IMR-90 (cell line): ENCODE measurements at regions not wholly inside any gene's neighbourhood (a gene's known extent, or its start where the extent isn't known, plus 50 kb on each side); places are given as distances from the start of the nearest gene placed in this dataset.
A peak's percentile ranks its signal among the peaks of the same experiment; 100 is the strongest.

ENCODE experiments used
- ATAC-seq: fragments of 200-7000 bp; cut with Tn5 transposase; 2 replicates; pipeline ENCODE4 v1.9.1; 2020; ENCODE audit warnings: low read depth, mild to moderate bottlenecking, moderate library complexity
- BruUV-seq: library from RNA; stranded (reverse); fragments of 400-500 nt; replicated peaks from 2 replicates; lab custom pipeline; 2021; lab: Mats Ljungman, UMichigan
- CTCF ChIA-PET: fragments of 300-600 bp; formaldehyde crosslinking; extraction: SDS; loops from one replicate; lab custom pipeline; 2021; ENCODE audit warnings: antibody characterized with exemption; lab: Yijun Ruan, JAX
- POLR2A ChIA-PET: fragments of 300-600 bp; sonication (Branson Sonifier 250); formaldehyde crosslinking; loops from one replicate; lab custom pipeline; 2022; ENCODE audit warnings: antibody characterized with exemption; ENCODE audit not compliant: unreplicated experiment; lab: Charles Lee
- DNase-seq: peaks from one replicate; pipeline ENCODE4 v3.0.0; 2013
- H2AFZ ChIP-seq: replicated peaks from 2 replicates; pipeline ENCODE3; 2013; ENCODE audit warnings: low read length, mild to moderate bottlenecking; ENCODE audit not compliant: poor library complexity
- H2AK5ac ChIP-seq: 2 replicates; pipeline ENCODE4 v1.6.1; 2013; ENCODE audit warnings: low read depth, low read length, inconsistent platforms
- H2AK9ac ChIP-seq: replicated peaks from 2 replicates; pipeline ENCODE3; 2013; ENCODE audit warnings: mild to moderate bottlenecking, low read depth, low read length, moderate library complexity; ENCODE audit not compliant: poor library complexity
- H2BK120ac ChIP-seq: 2 replicates; pipeline ENCODE4 v1.6.1; 2013; ENCODE audit warnings: low read depth, low read length, inconsistent platforms
- H2BK15ac ChIP-seq: 3 replicates; pipeline ENCODE4 v1.6.1; 2013; ENCODE audit warnings: low read depth, low read length, inconsistent platforms
- H2BK20ac ChIP-seq: 2 replicates; pipeline ENCODE4 v1.6.1; 2013; ENCODE audit warnings: low read depth, mild to moderate bottlenecking, inconsistent platforms, low read length, moderate library complexity
- H2BK5ac ChIP-seq: 2 replicates; pipeline ENCODE4 v1.6.1; 2013; ENCODE audit warnings: mild to moderate bottlenecking, low read depth, low read length, inconsistent platforms; ENCODE audit not compliant: poor library complexity, severe bottlenecking
- H3K14ac ChIP-seq: replicated peaks from 2 replicates; pipeline ENCODE4 v1.6.1; 2013; ENCODE audit warnings: low read depth, low read length, inconsistent platforms
- H3K18ac ChIP-seq: 2 replicates; pipeline ENCODE4 v1.6.1; 2013; ENCODE audit warnings: low read depth, low read length, control low read depth
- H3K23ac ChIP-seq: 2 replicates; pipeline ENCODE4 v1.6.1; 2013; ENCODE audit warnings: low read depth, low read length, inconsistent platforms
- H3K27ac ChIP-seq: 2 replicates; pipeline ENCODE4 v1.5.1; 2013; ENCODE audit warnings: mild to moderate bottlenecking, control low read depth, low read length; ENCODE audit not compliant: insufficient read depth
- H3K27me3 ChIP-seq: 2 replicates; pipeline ENCODE4 v1.6.1; 2013; ENCODE audit warnings: low read length; ENCODE audit not compliant: control insufficient read depth, insufficient read depth
- H3K36me3 ChIP-seq: 2 replicates; pipeline ENCODE4 v1.6.1; 2013; ENCODE audit warnings: low read length, mixed read lengths; ENCODE audit not compliant: control insufficient read depth, insufficient read depth
- H3K4ac ChIP-seq: 2 replicates; pipeline ENCODE4 v1.6.1; 2013; ENCODE audit warnings: low read depth, low read length, inconsistent platforms
- H3K4me1 ChIP-seq: 2 replicates; pipeline ENCODE4 v1.6.1; 2013; ENCODE audit warnings: low read length, mixed read lengths; ENCODE audit not compliant: control insufficient read depth, insufficient read depth
- H3K4me2 ChIP-seq: 2 replicates; pipeline ENCODE4 v1.6.1; 2013; ENCODE audit warnings: low read depth, mild to moderate bottlenecking, control low read depth, low read length, moderate library complexity
- H3K4me3 ChIP-seq: 2 replicates; pipeline ENCODE4 v1.5.1; 2013; ENCODE audit warnings: low read depth, mild to moderate bottlenecking, control low read depth, low read length, moderate library complexity; ENCODE audit not compliant: insufficient read depth
- H3K56ac ChIP-seq: 2 replicates; pipeline ENCODE4 v1.6.1; 2013; ENCODE audit warnings: low read length, inconsistent platforms; ENCODE audit not compliant: insufficient read depth; ENCODE audit errors: extremely low read depth
- H3K79me1 ChIP-seq, 2 experiments: 2 replicates each; pipeline ENCODE4 v1.6.1; 2013; ENCODE audit warnings: low read length in 2 of 2, inconsistent platforms in 1 of 2, low read depth in 1 of 2
- H3K9ac ChIP-seq: 2 replicates; pipeline ENCODE4 v1.6.1; 2013; ENCODE audit warnings: low read depth, low read length, control low read depth
- H3K9me1 ChIP-seq: 2 replicates; pipeline ENCODE4 v1.6.1; 2013; ENCODE audit warnings: low read length, inconsistent platforms; ENCODE audit not compliant: insufficient read depth
- H3K9me3 ChIP-seq: 2 replicates; pipeline ENCODE4 v1.6.1; 2013; ENCODE audit warnings: low read length; ENCODE audit not compliant: control insufficient read depth, insufficient read depth
- H4K20me1 ChIP-seq: 2 replicates; pipeline ENCODE4 v1.6.1; 2013; ENCODE audit warnings: low read length, inconsistent platforms; ENCODE audit not compliant: insufficient read depth
- H4K5ac ChIP-seq: 2 replicates; pipeline ENCODE4 v1.6.1; 2013; ENCODE audit warnings: mild to moderate bottlenecking, low read depth, low read length, control low read depth
- H4K8ac ChIP-seq, 2 experiments: 2 replicates each; pipeline ENCODE4 v1.6.1; 2013; ENCODE audit warnings: low read depth in 2 of 2, low read length in 2 of 2, control low read depth in 1 of 2, inconsistent platforms in 1 of 2
- H4K91ac ChIP-seq: 2 replicates; pipeline ENCODE4 v1.6.1; 2013; ENCODE audit warnings: low read depth, low read length, inconsistent platforms; ENCODE audit not compliant: insufficient read depth
- CHD1 ChIP-seq: IDR thresholded peaks from 2 replicates; pipeline ENCODE4 v1.6.1; 2012; ENCODE audit warnings: low read depth, low read length, improper control_type of control experiment
- FOS ChIP-seq: fragments of 150-350 bp; IDR thresholded peaks from 2 replicates; pipeline ENCODE4 v1.6.1; 2016; ENCODE audit warnings: low read depth, low read length
- MAFK ChIP-seq: IDR thresholded peaks from 2 replicates; pipeline ENCODE4 v1.6.1; 2012; ENCODE audit warnings: low read depth, low read length, improper control_type of control experiment
- RAD21 ChIP-seq: IDR thresholded peaks from 2 replicates; pipeline ENCODE4 v1.6.1; 2012; ENCODE audit warnings: low read length, improper control_type of control experiment
- RCOR1 ChIP-seq: IDR thresholded peaks from 2 replicates; pipeline ENCODE4 v1.6.1; 2012; ENCODE audit warnings: mild to moderate bottlenecking, low read length, improper control_type of control experiment; ENCODE audit not compliant: insufficient replicate concordance
- SMC3 ChIP-seq: fragments of 150-350 bp; IDR thresholded peaks from 2 replicates; pipeline ENCODE4 v1.6.1; 2016; ENCODE audit warnings: low read depth, mild to moderate bottlenecking, antibody characterized with exemption, low read length, moderate library complexity
- WGBS, 2 experiments: methylation state at CpG; one replicate each; pipeline versions ENCODE4 v1.1.5 to v1.1.7; 2013; ENCODE audit warnings: missing lambda C conversion rate in 2 of 2; ENCODE audit not compliant: insufficient read length in 1 of 2; ENCODE audit errors: extremely low coverage in 2 of 2; 5-methylcytosine and 5-hydroxymethylcytosine counted together
- dilution Hi-C: fragments of 300-500 bp; cut with HindIII; formaldehyde crosslinking; loops from one replicate; pipeline ENCODE4 v1.14.3; 2018; ENCODE audit warnings: low sequenced_read_pairs; ENCODE audit not compliant: unreplicated experiment
- in situ Hi-C: fragments of 300-500 bp; cut with MboI; formaldehyde crosslinking; loops from 3 replicates; pipeline ENCODE4 v1.14.3; 2019; ENCODE audit warnings: low sequenced_read_pairs, inconsistent platforms, mixed read lengths
- intact Hi-C: fragments of 100-400 bp; cut with micrococcal nuclease; formaldehyde crosslinking; loops from 2 replicates; pipeline ENCODE4 v1.10.0; 2022

DNA sequence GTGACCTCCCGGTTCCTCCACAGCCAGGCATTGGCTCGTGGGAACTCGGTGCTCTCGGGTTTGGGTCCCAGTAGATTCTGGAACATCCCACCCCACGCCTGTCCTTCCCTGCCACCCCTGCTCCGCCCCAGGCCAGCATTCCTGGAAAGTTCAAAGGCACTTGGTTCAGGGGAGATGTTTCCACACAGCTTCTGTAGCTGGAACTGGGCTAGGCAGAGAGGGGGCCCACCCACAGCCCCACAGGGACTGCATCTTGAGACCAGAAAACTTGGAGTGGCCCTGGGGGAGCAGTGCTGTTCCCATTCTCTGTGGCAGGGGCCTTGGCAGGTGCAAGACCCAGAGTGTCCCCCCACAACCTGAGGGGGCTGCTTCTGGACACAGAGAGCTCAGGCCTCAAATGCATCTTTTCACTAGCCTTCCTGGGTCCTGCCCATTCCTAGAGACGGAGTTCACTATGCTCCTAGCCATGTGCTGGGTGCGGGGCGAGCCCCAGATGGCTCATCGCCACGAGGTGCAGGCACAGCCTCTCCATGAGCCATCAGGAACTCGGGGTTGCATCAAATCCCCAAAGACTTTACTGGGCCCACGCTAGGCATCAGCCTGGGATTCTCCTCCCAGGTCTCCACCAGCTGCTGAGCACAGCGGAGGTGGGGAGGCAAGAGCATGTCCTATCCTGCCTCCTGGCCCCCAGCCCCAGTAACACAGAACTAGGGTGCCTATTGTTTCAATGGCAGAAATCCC is 68.7 kb downstream of the ZFP36L2 start (continued):
- TF ChIP-seq RCOR1 (no peak), FOS (no peak)

DNA sequence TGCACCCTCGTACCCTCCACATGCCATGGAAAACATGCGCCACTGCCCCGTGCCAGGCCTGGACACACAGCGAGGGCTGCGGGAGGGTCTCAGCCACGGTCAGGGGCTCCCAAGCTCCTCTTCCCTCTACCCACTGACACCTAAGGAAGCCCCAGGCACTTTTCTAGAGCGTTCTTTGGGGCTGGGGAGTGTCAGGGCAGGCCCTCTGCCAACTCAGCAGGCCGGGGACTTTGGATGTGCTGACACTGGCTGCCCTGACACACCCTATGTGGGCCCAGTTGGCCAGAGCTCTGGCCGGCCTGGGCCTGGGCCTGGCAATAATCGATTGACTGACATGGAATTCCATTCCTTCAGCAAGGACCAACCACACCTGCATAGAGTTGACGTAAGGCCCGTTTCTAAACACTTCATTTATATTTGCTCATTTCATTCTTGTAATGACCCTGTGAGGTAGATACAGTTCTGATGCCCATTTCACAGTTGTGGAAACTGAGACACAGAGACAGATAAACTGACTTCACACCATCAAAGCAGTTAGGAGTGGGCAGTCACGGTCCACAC is 70.5 kb downstream of the ZFP36L2 start:
- H3K18ac ChIP-seq = no peak overlapping the region
- no peak overlapping the region for H3K4ac ChIP-seq
- H3K36me3 ChIP-seq = no peaks in the 10 kb centered on the region
- no peak for TF ChIP-seq RAD21
- TF ChIP-seq CHD1 = no peak
- no peak for TF ChIP-seq MAFK
- TF ChIP-seq RCOR1 = no peak
- TF ChIP-seq SMC3 = no peak
- H4K20me1 ChIP-seq = no peaks in the 10 kb centered on the region
- no peak overlapping the region for H3K27ac ChIP-seq
- H3K4me3 ChIP-seq = no peak overlapping the region
- in situ Hi-C loops = no loop called here
- H2AFZ ChIP-seq = no peak overlapping the region
- H3K56ac ChIP-seq = no peak overlapping the region
- no peaks in the 10 kb centered on the region for H3K79me1 ChIP-seq
- peak overlapping the region; percentile 1 for H2AK9ac ChIP-seq
- ChIA-PET CTCF (no interaction called here), POLR2A (no interaction called here)
- H3K9me3 ChIP-seq = no peaks in the 10 kb centered on the region
- no peak for DNase-seq
- peaks cover 18% of the 10 kb centered on the region for H3K4me1 ChIP-seq
- H2BK120ac ChIP-seq = no peak overlapping the region
- H4K5ac ChIP-seq = no peak overlapping the region
- intact Hi-C loops = no loop called here
- no peak overlapping the region for H4K8ac ChIP-seq
- peaks cover 12% of the 10 kb centered on the region; the same call in 1 of the 2 replicates for H3K9me1 ChIP-seq
- dilution Hi-C loops = no loop called here
- WGBS, 2 experiments = 65% methylated on average over 2 of the region's 13 CpGs; no CpG with 5 or more reads in 1 of the 2 experiments
- no peak for ATAC-seq
- no peak overlapping the region for H2BK5ac ChIP-seq
- no peak overlapping the region for H4K91ac ChIP-seq
- H2AK5ac ChIP-seq = no peak overlapping the region
- H3K4me2 ChIP-seq = no peak overlapping the region
- H3K14ac ChIP-seq = no peak overlapping the region
- H2BK15ac ChIP-seq = no peak overlapping the region
- no peak overlapping the region for H3K9ac ChIP-seq
- no peaks in the 10 kb centered on the region for H3K27me3 ChIP-seq
- no TSS peak for BruUV-seq
- H2BK20ac ChIP-seq = no peak overlapping the region
- no peak overlapping the region for H3K23ac ChIP-seq
